CD4-positive, alpha-beta T cell (primary cell): ENCODE measurements at regions not wholly inside any gene's neighbourhood (a gene's known extent, or its start where the extent isn't known, plus 50 kb on each side); places are given as distances from the start of the nearest gene placed in this dataset.

Source experiments
- ATAC-seq: fragments of 200-7000 bp; cut with Tn5 transposase; one replicate; pipeline ENCODE4 v1.10.0; 2022; ENCODE audit warnings: mild to moderate bottlenecking; ENCODE audit not compliant: poor library complexity
- CTCF ChIA-PET: fragments of 350-600 bp; sonication (Branson Sonifier 250); formaldehyde crosslinking; loops from one replicate; lab custom pipeline; 2021; ENCODE audit warnings: antibody characterized with exemption, inconsistent platforms; lab: Charles Lee
- POLR2A ChIA-PET: fragments of 350-600 bp; sonication (Branson Sonifier 250); formaldehyde crosslinking; loops from one replicate; lab custom pipeline; 2021; ENCODE audit warnings: antibody characterized with exemption, inconsistent platforms; lab: Charles Lee
- DNase-seq, 14 experiments: peaks; one replicate each; pipeline ENCODE4 v3.0.0-alpha.2; 2013 to 2020; ENCODE audit warnings: mixed read lengths in 2 of 14
- H3K27ac ChIP-seq, 2 donors: one replicate each; pipeline versions ENCODE4 v1.5.1 to v1.7.0; 2013; ENCODE audit warnings: low read length in 2 of 2, low read depth in 1 of 2, mild to moderate bottlenecking in 1 of 2
- H3K27me3 ChIP-seq, 2 experiments: 1 replicate in 1 of 2; 2 replicates in 1 of 2; pipeline versions ENCODE4 v1.6.1 to v1.7.0; 2013; ENCODE audit warnings: low read length in 2 of 2, control low read depth in 1 of 2, mild to moderate bottlenecking in 1 of 2, moderate library complexity in 1 of 2; ENCODE audit not compliant: insufficient read depth in 2 of 2, control insufficient read depth in 1 of 2
- H3K36me3 ChIP-seq: one replicate; pipeline ENCODE4 v1.6.1; 2013; ENCODE audit warnings: low read length, control low read depth; ENCODE audit not compliant: insufficient read depth
- H3K4me1 ChIP-seq: one replicate; pipeline ENCODE4 v1.6.1; 2013; ENCODE audit warnings: low read length, control low read depth; ENCODE audit not compliant: insufficient read depth
- H3K4me3 ChIP-seq: one replicate; pipeline ENCODE4 v1.5.1; 2013; ENCODE audit warnings: mild to moderate bottlenecking, low read length, moderate library complexity
- H3K9me3 ChIP-seq, 2 experiments: 1 replicate in 1 of 2; 2 replicates in 1 of 2; pipeline versions ENCODE4 v1.6.1 to v1.7.0; 2013; ENCODE audit warnings: low read length in 2 of 2, mild to moderate bottlenecking in 2 of 2, control low read depth in 1 of 2, moderate library complexity in 1 of 2; ENCODE audit not compliant: control insufficient read depth in 1 of 2, insufficient read depth in 1 of 2
- H3K27ac Mint-ChIP-seq: one replicate; pipeline ENCODE4 v1.8.0; 2020; ENCODE audit warnings: mixed read lengths
- H3K27me3 Mint-ChIP-seq: one replicate; pipeline ENCODE4 v1.8.0; 2021; ENCODE audit warnings: mixed read lengths
- H3K36me3 Mint-ChIP-seq: one replicate; pipeline ENCODE4 v1.8.0; 2021; ENCODE audit warnings: low read depth, mixed read lengths
- H3K4me1 Mint-ChIP-seq: one replicate; pipeline ENCODE4 v1.8.0; 2021; ENCODE audit warnings: low read depth, mixed read lengths
- H3K4me3 Mint-ChIP-seq: one replicate; pipeline ENCODE4 v1.8.0; 2020; ENCODE audit warnings: mild to moderate bottlenecking, mixed read lengths
- H3K9me3 Mint-ChIP-seq: one replicate; pipeline ENCODE4 v1.8.0; 2020; ENCODE audit warnings: mixed read lengths
- CTCF ChIP-seq: fragments of 200-600 bp; IDR thresholded peaks from one replicate; pipeline ENCODE4 v1.8.0; 2022; ENCODE audit warnings: antibody characterized with exemption, mild to moderate bottlenecking
- intact Hi-C, 2 experiments: fragments of 100-400 bp; cut with DNase I in 1 of 2; cut with micrococcal nuclease in 1 of 2; formaldehyde crosslinking; loops; one replicate each; pipeline versions ENCODE4 v1.15.1 to v1.9.0; 2023 to 2025; cut with DNase I, micrococcal nuclease

- Mint-ChIP-seq H3K4me1 (no peaks in the 10 kb centered on the region), H3K27me3 (peaks cover 4% of the 10 kb centered on the region), H3K36me3 (no peaks in the 10 kb centered on the region), H3K4me3 (no peak overlapping the region), H3K27ac (no peak overlapping the region), H3K9me3 (no peaks in the 10 kb centered on the region)
- DNase-seq (no peak), ATAC-seq (no peak)
- POLR2A ChIA-PET = no interaction called here
- Histone ChIP-seq H3K9me3 (no peaks in the 10 kb centered on the region), H3K36me3 (no peaks in the 10 kb centered on the region), H3K27me3 (peaks cover 0 to 4% of the 10 kb centered on the region in 2 experiments), H3K4me1 (no peaks in the 10 kb centered on the region), H3K27ac (no peak overlapping the region), H3K4me3 (no peak overlapping the region)
- intact Hi-C loops = no loop called here
- CTCF ChIA-PET = no interaction called here
- TF ChIP-seq CTCF = no peak
Measured at GRCh38 chr2:122105171-122105876, 349.9 kb downstream of the TSN start.

- no peaks in the 10 kb centered on the region for H3K4me1 ChIP-seq
- no peaks in the 10 kb centered on the region for H3K36me3 Mint-ChIP-seq
- intact Hi-C loops = no loop called here
- no peak overlapping the region for H3K4me3 Mint-ChIP-seq
- DNase-seq (no peak), ATAC-seq (no peak)
- no peak for TF ChIP-seq CTCF
- H3K27me3 ChIP-seq = no peaks in the 10 kb centered on the region
- no peaks in the 10 kb centered on the region for H3K4me1 Mint-ChIP-seq
- no peak overlapping the region for H3K27ac ChIP-seq
- no peak overlapping the region for H3K27ac Mint-ChIP-seq
- no peaks in the 10 kb centered on the region for H3K9me3 Mint-ChIP-seq
- H3K27me3 Mint-ChIP-seq = peaks cover 8% of the 10 kb centered on the region
- H3K36me3 ChIP-seq = no peaks in the 10 kb centered on the region
- ChIA-PET POLR2A (no interaction called here), CTCF (no interaction called here)
- H3K4me3 ChIP-seq = no peak overlapping the region
- H3K9me3 ChIP-seq = no peaks in the 10 kb centered on the region
Measured at GRCh38 chr2:122105877-122106206, 350.4 kb downstream of the TSN start.

GRCh38 chr2:122108186-122108585 is 352.7 kb downstream of the TSN start:
- H3K27ac Mint-ChIP-seq = no peak overlapping the region
- no peaks in the 10 kb centered on the region for H3K27me3 ChIP-seq
- H3K4me1 ChIP-seq = no peaks in the 10 kb centered on the region
- ChIA-PET CTCF (no interaction called here), POLR2A (no interaction called here)
- ATAC-seq (no peak), DNase-seq (no peak)
- H3K27me3 Mint-ChIP-seq = peaks cover 8% of the 10 kb centered on the region
- H3K9me3 ChIP-seq = no peaks in the 10 kb centered on the region
- intact Hi-C loops = no loop called here
- no peaks in the 10 kb centered on the region for H3K36me3 ChIP-seq
- H3K36me3 Mint-ChIP-seq = no peaks in the 10 kb centered on the region
- H3K4me1 Mint-ChIP-seq = no peaks in the 10 kb centered on the region
- no peak for TF ChIP-seq CTCF
- H3K4me3 Mint-ChIP-seq = no peak overlapping the region
- H3K27ac ChIP-seq = no peak overlapping the region
- H3K4me3 ChIP-seq = no peak overlapping the region
- H3K9me3 Mint-ChIP-seq = no peaks in the 10 kb centered on the region
